M059J (cell line): ENCODE measurements at regions not wholly inside any gene's neighbourhood (a gene's known extent, or its start where the extent isn't known, plus 50 kb on each side); places are given as distances from the start of the nearest gene placed in this dataset.
"Not testable (repeated sequence)": the region's sequence is repeated elsewhere in the genome, so short reads cannot be mapped to it uniquely, and the experiment has no call there.

Source experiments
- DNase-seq: peaks from one replicate; pipeline ENCODE4 v3.0.0-alpha.2; 2012; ENCODE audit warnings: low read depth

DNA sequence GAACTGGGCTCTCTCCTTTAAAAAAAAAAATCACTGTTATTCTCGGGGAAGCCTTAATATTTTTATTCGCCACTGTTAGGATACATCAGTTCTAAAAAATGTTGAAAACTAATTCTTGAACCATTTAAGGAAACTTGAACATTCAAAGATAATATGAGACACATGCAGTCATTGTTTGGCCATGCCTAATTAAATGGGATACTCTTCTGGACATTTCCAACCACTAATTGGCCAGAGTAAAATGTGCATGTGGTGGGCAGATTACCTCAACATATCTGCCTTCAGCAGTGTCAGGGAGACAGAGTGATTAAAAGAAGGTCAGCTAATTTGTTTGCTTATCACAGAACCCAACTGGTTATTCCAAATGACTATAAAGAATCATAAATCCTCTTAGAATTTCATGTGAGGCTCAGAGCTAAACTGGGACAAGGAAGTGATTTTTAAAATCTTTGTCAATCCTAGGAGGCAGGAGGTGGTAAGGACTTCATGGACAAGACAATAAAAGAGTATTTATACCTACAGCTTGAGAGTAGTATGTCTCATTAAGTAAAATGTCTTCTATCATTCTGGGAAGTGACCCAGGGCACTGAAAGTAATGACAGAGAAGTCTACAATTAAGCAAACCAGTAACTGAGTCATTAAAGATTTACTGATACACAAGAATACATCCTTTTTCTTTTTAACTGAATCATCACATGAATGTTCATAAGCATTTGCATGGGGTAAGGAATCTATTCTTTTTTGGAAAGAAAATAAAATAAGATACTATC, 242.9 kb upstream of the TRPM3 start:
- peak; percentile 4 for DNase-seq

DNA sequence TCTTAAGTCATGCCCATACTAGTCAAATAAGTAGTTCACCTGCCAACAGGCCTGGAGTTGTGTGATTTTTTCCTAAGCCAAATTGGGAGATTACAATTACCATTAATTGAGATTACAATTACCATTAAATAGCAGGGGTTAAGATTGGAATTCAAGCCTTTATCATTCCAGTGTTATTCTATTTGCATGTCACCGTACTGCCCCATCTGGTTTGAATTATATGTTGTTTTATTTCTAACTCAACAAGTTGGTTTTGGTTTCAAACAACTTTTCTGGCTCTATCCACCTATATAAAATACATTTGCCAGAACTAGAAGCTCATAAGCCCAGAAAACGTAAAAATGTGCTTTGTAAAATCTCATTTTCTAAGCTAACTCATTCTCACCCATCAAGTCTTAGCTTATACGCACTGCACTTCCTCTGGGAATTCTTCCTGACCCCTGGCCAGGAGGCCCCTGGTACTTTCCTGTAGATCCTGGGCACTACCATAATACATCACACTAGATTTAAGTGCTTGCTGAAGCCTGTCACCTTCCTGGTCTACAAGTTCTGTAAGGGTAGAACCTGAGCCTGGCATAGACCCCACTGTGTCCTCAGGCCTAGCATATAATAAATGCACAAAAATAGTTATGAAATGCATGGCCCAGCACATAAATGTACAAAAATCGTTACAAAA, 242.0 kb upstream of the TRPM3 start:
- no peak for DNase-seq

DNA sequence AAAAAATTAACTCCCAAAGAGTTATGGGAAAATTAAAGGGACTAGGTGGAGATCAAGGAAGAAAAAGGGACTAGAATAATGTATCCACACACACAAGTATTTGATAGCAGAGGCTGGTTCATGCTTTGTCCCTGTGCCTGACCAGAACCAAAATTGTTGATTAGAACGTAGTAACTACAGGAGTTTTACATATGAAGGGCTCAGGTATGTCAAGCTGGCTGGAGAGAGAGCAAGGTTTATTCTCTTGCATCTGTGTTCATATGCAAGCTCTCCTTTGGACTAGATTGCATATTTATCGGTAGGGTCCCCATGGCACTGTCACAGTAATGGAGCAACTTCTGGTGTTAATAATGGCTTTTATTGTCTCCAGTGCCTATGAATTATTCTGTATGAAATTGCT, 239.9 kb upstream of the TRPM3 start:
- DNase-seq = no peak

DNA sequence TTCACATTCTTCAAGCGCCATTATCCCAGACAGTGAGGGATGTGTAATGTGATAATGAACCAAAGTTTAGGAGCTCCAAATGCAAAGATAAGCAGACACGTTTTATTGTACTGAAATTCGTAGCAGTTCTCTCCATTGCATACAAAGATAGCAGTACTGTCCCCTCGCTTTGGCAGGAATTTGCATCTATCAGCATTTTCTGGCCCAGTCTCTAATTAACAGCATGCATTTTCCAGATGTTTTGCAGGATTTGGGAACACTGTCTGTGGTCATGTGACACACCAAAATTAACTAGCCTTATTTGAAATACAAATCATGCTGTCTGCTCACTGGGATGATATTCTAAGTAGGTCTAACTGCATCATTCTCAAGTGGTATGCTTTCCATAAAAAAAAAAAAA, 235.9 kb upstream of the TRPM3 start:
- no peak for DNase-seq

DNA sequence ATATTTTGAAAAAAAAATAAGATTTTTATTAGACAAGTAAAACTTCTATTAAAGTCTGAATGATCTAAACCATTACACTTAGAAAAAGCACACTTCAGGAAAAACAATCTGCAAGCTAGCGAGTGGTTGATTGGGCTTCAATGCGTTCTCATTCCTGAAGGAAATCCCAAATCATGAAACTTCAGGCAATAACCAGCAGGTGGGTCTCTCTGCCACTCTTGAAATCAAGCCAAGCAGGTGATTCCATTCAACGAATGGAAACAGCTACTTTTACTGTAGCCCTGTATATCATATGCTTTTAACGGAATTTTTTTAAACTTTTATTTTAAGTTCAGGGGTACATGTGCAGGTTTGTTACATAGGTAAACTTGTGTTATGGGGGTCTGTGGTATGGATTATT, 234.5 kb upstream of the TRPM3 start:
- DNase-seq = no peak

DNA sequence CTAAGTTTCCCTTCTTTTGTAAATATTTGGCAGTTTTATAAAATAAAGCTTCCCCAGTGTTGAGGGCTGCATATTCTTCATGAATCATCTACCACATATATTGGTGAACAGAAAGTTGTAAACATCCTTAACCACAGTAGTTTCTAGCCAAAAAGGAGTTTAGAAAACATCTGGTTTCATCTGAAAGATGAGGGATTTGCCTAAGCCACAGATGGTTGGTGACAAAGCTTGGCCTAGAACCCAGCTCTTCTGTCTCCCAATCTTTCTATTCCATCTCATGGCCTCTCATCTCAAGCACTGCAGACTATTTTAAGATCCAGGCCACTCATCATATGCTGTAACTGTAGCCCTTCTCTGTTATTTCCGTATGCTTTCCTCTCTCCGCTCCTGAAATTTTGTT, 232.3 kb upstream of the TRPM3 start:
- DNase-seq = peak; percentile 47

DNA sequence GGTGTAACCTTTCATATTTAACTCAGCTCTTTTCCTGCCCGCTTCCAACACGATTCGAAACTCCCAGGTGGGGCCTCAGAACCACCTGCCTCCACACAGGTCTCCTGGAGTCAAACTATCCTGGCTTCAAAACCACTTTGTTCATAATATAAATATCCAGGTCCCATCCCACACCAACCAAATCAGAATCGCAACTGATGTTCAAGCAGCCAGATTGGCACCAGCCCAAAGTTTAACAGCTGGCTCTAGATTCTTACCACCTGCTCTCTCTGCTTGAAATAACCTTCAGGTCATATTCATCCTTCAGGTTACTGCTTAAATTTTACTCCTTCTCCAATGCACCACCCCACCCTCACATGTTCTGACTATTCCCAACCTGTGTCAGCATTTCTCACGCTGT, 231.4 kb upstream of the TRPM3 start:
- no peak for DNase-seq

DNA sequence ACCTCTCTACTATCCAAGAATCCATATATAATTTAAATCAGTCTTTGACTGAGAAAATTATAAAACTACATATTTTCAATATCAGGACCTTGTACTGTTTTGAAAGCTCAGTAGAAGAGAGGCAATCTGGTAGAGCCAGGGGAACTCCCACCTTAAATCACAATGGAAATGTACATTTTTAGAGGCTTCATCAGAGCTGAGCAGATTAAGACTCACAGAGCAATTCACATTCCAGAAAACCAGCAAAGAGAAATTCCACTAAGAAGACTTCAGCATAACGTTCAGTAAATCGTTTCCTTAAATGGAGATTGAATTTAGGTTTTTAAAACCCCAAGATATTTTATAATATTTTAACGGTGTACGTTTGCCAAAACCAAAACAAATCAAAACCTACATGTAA, 227.8 kb upstream of the TRPM3 start:
- peak; percentile 34 for DNase-seq

DNA sequence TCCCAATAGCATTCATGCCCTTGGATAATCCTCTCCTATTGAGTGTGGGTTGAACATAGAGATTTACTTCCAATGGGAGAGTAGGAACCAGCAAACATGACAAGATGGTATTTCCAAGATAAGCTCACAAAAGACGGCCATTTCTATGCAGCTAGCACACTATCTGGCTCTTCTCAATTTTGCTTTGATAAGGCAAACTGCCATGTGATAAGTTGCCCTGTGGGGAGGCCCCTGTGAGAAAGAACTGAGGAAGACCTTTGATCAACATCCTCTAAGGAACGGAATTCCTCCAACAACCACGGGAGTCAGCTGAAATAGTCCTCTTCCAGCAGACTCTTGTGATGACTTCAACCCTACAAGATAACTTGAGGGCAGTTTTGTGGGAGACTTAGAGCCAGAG, 211.9 kb upstream of the TRPM3 start:
- no peak for DNase-seq

DNA sequence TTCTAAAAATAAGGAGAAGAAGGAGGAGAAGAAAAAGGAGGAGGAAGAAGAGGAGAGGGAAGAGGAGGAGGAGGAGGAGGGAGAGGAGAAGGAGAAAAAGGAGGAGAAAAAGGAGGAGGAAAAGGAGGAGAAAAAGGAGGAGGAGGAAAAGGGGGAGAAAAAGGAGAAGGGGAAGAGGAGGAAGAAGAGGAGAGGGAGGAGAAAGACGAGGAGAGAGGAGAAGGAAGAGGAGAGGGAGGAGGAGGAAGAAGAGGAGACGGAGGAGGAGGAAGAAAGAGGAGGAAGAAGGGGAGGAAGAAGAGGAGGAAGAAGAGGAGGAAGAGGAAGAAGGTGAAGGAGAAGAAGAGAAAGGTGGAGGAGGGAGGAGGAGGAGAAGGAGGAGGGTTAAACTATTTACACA, 210.2 kb upstream of the TRPM3 start:
- DNase-seq = no peak

DNA sequence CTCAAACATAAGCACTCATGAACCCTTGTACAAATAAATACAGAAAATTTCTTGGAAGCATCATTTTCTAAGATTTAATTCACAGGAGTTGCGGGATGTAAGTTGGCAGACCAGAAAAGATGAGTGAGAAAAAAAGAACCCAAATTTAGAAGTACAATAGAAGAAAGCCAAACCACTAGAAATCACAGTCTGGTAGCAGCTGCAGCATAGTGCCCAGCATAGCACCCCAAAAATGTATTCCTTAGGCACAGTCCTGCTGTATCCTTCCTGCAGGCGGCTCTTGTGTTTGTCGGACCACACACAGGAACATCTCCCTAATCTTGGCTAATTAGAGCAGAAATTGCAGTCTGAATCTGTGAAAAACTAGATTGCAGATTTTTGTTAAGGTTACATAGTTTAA, 208.5 kb upstream of the TRPM3 start:
- DNase-seq = no peak

DNA sequence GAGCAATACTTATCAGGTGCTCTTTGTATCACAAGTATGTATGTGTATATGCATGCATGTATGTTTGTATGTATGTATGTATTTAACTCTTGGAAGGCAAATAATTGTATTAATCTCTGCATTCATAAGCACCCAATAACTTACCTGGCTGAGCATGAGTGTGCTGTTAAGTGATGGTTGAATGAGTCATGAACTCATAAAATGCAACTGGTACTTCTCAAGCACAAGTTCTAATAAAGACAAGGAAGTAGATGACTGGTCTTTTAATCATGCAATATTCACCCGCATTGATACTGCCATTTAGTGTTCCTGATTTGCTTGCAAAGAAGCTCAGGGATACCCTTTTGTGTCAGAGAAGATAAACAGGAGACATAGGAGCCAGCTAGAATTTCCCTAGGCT, 204.9 kb upstream of the TRPM3 start:
- DNase-seq = no peak

DNA sequence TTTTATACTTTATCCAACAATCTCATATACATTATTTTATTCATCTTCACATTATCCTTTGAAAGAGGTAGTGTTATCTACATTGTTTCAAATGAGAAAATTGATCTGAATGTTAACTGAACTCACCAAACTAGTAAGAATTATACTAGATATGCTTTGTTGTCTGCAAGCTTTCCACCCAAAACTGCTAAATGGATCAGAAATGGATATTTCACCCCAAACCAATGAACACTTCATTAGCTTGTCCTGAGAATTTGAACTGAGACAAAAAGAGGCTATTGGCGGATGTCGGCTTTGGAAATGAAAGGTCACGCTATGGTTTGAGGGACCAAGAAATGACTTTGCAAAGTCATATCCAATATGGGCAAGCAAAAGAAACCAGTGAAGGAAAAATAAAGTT, 201.9 kb upstream of the TRPM3 start:
- DNase-seq = no peak

DNA sequence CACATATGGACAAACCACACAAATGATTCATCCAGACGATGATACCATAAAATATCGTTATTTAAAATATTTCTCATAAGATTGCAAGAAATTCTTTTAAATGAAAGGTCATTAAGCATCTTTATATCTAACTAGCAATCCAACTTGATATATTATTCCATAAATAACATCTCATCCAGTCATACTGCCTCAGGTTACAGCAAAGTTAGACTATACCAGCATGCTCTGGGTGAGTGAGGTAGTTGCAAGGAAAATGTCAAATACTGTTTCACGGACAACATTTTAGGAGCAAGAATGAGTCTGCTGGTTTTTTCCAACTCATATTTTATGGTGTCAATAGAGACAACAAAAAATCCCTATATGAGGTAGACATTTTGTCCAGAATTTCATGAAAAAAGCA, 200.9 kb upstream of the TRPM3 start:
- DNase-seq = no peak

DNA sequence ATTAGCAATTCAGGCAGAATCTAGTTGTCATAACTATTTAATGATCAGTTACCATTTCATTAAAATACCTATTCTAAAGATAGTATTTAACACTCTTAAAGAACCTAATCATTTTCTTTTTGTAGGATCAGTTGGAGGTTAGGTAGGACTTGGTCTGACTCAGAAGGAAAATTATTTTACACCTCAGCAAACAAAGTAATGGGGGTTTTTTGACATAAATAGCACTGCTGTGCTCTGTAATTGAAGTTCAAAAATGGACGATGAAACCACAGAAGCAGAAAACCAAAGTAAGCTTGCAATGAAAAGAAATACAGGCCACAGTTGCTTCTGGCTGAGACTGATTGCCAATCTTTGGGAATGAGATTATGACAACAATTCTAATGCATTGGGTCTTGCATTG, 187.0 kb upstream of the TRPM3 start:
- no peak for DNase-seq

DNA sequence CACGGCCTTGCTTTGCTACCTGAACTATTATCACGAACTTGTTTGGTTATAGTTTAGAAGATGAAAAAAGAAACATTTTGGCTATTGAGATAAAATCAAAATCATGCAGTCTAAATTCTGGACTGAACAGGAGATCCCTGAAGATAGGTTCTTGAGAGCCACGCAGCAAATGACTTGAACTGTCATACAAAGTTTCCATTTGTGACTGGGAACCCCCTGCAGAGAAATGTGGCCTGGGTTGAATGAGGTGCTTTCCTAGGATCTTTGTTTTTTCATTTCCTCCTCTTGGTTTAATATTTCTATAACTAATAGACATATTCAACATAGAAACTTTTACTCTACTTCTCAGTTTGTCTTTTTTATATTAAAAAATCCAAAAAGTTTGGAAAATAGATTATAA, 184.7 kb upstream of the TRPM3 start:
- no peak for DNase-seq

DNA sequence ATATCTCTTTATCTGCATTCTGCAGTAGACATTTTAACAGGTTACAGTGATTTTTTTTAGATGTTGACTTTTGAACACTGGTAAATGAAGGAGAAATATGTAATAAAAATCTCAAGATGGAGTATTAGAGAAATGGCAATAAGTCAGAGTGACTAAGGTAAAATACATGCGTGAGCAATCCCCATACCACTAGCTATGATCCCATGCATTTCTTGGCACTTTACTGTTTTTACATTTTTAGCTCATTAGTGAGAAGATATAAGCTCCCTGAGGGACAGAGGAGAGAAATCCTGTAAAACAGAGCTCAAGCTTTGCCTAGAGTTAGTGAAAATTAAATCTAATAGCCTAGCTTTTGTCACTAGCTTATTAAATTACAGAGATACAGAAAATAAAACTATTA, 181.9 kb upstream of the TRPM3 start:
- DNase-seq = no peak

DNA sequence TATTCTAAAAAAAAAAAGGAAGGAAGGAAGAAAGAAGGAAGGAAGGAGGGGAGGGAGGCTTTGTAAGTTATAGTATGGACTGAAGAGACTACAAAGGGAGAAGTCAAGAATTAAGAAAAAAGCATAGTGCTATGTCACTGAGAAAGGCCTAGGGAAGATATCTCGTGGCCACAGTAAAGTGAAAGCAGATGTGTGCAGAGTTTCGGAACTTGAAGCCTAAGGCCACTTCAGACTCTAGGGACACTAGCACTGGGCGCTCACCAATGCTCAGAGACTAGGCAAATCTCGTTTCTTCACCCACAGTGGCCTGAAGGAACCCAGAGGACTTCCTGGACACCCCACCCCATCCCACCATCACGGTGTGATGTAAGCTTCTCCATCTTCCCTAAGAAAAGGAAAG, 181.4 kb upstream of the TRPM3 start:
- peak; percentile 8 for DNase-seq

DNA sequence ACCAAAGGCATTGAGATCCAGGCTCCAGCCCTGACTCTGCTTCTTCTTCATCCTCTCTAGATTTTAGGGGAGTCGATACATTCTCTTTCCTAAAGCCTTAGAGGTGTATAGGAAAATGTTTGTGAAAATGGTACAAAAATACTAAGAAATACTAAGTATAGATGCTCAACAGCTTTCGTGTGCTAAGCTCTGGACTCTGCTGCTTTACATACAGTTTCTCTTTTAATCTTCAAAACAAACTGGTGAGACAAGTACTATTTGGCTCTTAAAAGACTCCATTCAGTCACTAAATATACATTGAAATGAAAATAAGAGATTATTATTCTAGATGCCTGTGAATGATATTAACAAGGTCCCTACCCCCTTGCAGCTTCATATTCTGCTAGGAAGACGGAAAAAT, 174.5 kb upstream of the TRPM3 start:
- DNase-seq = no peak

DNA sequence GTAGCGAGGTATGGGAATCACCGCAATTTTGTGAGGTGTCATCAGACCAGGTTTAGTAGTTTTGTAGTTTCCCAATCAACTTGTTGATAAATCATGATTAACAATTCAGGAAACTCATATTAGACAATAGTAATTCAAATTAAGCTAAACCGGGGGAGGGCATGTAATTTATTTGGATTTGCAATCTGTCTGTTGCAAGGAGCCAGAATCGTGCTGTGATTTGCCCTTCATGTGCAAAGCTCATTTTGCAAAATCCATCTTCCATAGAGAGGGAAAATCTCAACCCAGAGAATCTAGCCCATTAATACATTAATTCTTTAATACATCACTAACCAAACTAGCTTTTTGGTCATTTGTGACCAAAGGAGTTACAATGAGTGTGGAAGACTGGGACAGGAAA, 164.7 kb upstream of the TRPM3 start:
- DNase-seq = no peak

DNA sequence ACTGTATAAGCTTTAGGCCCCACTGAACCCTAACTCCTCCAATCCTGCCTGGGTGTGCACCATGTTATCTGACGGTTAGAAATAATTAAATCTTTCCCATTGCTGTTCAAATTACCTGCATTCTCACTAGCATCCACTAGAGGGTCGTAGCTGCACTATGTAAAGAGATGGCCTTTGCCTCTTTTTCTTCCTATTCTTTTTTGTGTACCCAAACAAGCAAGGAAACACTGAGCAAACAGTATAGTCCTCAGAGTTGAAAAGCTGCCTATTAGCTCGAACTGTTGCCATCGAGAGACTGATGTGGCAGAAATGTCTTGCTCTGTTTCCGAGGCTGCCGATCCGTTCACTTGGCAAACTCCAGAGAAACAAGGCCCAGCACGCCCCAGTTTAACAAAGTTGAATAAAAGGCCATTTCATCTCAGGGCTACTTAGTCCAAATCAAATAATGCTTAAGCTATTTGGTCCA, 163.8 kb upstream of the TRPM3 start:
- peak; percentile 61 for DNase-seq

DNA sequence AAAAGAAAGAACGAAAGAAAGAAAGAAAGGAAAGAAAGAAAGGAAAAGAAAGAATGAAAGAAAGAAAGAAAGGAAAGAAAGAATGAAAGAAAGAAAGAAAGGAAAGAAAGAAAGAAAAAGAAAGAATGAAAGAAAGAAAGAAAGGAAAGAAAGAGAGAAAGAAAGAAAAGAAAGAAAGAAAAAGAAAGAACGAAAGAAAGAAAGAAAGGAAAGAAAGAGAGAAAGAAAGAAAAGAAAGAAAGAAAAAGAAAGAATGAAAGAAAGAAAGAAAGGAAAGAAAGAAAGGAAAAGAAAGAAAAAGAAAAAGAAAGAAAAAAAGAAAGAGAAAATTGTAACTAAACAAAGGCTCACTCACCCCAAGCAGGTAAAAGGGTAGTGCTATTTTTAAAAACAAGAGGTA, 160.7 kb upstream of the TRPM3 start:
- DNase-seq = not testable (repeated sequence)

DNA sequence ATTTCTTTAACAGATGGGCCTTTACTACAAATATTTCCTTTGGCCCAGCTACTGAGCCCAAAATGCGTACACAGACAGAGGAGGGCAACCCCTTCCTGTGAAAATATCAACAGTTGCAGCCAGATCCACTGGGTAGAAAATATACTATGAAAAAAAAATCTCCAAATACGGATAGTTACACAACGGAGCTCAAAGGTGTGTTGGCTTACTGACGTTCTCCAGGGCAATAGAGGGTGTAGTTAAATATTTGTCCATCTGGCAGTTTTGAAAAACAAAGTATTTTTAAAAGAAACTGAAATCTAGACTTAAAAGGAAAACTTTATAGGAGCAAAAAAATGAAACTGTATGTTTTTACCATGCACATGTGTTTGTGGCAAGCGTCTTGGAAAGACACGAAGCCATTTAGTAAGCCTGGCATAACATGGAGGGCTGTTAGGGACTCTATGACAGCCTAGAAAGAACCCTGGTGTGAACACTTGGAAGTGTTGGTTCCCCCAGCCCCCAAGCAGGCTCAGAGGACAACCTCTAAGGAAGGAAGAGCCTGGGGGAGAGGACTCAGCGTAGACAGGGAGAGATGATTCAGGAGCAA, 157.8 kb upstream of the TRPM3 start:
- no peak for DNase-seq
